HG03095 (cell line): ENCODE measurements at regions not wholly inside any gene's neighbourhood (a gene's known extent, or its start where the extent isn't known, plus 50 kb on each side); places are given as distances from the start of the nearest gene placed in this dataset.
"Not testable (repeated sequence)": the region's sequence is repeated elsewhere in the genome, so short reads cannot be mapped to it uniquely, and the experiment has no call there.

Experiments used
- ATAC-seq: cut with Tn5 transposase; IDR thresholded peaks from one replicate; pipeline ENCODE4 v1.9.1; 2021; ENCODE audit warnings: moderate library complexity; ENCODE audit not compliant: unreplicated experiment

DNA sequence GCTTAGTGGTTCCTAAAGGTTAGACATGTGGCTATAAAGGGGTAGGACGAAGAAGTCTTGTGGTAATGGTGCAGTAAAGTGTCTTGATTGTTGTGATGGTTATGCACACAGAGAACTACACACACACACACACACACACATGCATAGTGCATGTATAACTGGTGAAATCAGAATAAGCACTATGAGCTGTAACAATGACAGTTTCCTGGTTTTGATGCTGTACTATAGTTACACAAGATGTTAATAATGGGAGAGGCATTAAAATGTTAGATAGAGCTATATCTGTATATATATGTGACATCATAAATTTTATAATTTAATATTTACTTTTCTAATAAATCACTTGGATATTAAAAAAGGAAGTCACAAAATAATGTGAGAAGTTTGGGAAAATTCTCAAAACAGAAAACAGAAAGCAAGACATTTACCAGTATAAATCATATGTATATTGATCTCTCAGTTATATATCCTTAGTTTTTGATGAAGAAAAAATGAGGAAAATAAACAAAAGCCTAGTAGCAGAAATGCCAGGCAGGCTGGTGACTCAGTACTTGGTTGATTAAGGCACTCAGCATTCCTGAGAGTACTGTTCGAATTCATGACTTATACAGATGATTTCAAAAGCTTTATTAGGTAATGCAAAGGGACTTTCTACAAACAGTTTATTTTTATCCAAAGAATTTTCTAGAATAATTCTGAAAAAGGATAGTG, 350.5 kb upstream of the DAB2 start:
- ATAC-seq = no peak

- no peak for ATAC-seq
Measured at GRCh38 chr5:39774605-39775004, 349.8 kb upstream of the DAB2 start.

DNA sequence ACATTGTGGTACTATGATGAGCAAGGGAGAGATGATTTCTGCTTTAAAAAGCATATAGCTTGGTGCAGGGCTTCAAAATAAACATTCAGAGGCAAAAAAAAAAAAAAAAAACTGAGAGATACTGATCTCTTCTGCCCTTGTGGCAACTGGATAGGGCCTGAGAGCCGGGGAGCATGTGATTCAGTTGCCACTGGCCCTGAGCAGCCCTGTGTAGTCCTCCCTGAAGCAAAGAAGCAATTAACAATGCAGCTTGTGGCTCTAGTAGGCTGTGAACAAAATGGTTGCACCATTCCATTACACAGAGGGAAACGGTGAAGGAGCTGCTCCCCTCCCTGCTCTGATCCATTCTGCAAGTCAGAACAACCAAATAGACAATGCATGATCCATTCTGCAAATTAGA, 347.5 kb upstream of the DAB2 start:
- no peak for ATAC-seq

GRCh38 chr5:39767916-39768315, 343.1 kb upstream of the DAB2 start:
- ATAC-seq = no peak

DNA sequence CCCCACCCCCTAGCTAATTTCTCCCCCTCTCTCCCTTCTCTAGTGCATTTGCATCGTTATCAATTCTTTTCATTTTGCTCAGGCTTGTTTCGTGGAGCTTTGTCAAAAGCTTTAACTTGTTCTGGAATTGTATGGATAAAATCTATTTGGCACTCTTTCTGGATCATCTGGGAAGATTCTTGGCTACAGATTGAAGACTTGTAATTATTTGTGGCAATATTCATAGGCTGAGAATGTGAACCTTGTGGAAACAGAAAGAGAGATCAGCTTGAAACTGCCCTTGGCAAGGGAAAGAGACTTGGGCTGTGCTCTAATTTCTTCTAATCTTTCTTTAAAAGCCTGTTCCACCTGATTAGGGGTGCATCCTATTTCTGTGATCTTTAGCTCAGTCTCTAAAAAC, 340.6 kb upstream of the DAB2 start:
- no peak for ATAC-seq

- ATAC-seq = no peak
Measured at GRCh38 chr5:39762761-39763160, 338.0 kb upstream of the DAB2 start.

- ATAC-seq = no peak
Measured at GRCh38 chr5:39761199-39761950, 336.6 kb upstream of the DAB2 start.

DNA sequence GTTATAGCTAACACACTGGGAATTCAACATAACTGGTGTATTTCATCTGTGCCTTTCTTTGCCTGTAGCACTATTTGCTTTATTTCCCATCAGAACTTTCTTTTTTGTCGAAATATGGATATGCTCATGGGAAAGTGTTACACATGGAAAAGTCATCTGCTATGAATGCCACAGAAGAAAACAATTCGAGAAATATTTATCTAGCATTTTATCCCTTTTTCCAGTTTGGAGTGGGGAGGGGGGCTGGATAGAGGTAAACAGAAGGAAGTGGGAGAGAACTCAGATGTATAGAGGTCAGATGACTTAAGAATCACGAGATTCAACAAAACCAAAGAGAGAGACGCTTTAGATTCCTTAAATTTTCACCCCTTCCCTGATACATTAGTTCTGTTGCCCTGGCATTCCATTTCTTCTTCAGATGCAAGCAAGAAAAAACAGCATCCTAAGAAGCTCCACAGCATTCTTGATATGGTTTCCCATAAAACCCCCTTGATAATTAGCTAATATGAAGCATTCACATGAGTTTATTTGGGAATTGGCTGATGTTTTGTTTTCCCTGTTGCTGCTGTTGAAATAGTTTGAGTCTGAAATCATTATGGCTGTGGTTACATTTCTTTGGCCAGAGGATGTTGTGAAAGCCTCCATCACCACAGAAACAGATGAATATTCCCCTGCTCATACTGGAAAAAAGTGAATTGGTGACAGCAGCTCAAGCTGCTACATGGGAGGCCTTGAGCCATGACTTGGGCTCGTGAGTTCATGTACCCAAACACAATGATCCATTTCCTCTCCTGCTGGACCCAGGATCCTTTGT, 335.8 kb upstream of the DAB2 start:
- no peak for ATAC-seq

DNA sequence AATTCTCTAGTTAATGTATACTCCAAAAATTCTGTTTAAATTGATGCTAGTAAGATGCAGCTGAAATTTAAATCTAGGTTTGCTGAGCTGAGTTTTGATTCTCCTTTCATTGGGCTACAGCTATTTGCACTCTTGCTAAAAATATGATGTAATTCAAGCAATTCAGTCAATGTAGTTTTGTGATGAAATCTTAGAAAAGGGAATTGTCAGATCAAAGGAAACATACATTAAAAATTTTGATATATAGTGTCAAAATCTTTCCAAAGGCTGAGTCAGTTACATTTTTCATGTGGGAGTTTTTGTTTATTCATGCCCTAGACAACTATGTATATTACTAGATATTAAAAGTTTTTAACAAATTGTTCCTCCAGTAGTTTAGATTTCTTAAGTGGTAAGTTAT, 334.9 kb upstream of the DAB2 start:
- ATAC-seq = no peak

- no peak for ATAC-seq
Measured at GRCh38 chr5:39758426-39758825, 333.6 kb upstream of the DAB2 start.

DNA sequence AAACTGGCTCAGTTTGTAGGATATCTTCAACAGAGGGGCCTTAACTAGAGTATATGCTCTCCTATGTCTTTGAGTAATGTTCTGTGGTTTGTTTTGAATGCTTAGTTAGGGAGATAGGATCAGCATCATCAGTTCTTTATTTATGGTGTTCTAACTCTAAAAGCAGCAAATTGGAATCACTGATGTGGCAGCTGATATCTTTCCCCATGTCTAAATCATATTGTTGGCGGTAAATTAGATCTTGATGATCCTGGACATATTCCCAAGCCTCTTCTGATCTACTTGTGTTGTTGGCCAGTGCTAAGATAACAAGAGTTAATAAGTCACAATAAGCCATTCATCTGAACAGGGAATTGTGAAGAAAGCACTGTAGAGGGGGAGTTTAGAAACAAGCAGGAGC, 332.4 kb upstream of the DAB2 start:
- ATAC-seq = no peak

DNA sequence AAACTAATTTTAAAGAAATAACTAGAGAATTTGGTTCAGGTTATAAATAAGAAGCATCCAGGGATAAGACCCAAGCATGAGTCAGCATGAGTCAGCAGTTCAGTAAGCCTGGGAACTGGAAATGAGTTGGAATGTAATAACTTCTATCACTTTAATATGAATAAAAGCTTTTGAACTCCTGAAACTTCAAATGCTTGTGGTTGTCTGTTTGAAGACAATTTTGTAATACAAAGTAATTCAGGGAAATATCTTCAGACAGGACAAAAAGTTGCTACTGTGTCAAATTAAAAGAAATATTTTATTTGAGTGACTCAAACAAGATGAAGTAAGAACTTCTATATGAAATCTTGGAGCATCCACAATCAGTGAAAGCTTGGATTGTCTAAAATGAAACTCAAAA, 331.2 kb upstream of the DAB2 start:
- no peak for ATAC-seq

GRCh38 chr5:39755452-39755851, 330.7 kb upstream of the DAB2 start:
- ATAC-seq = no peak

DNA sequence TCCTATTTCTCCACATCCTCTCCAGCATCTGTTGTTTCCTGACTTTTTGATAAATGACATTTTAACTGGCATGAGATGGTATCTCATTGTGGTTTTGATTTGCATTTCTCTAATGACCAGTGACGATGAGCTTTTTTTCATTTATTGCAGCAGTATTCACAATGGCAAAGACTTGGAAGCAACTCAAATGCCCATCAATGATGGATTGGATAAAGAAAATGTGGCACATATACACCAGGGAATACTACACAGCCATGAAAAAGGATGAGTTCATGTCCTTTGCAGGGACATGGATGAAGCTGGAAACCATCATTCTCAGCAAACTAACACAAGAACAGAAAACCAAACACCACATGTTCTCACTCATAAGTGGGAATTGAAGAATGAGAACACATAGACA, 329.0 kb upstream of the DAB2 start:
- not testable (repeated sequence) for ATAC-seq

GRCh38 chr5:39750661-39751060, 325.9 kb upstream of the DAB2 start:
- no peak for ATAC-seq

GRCh38 chr5:39742916-39743315, 318.1 kb upstream of the DAB2 start:
- ATAC-seq = no peak

DNA sequence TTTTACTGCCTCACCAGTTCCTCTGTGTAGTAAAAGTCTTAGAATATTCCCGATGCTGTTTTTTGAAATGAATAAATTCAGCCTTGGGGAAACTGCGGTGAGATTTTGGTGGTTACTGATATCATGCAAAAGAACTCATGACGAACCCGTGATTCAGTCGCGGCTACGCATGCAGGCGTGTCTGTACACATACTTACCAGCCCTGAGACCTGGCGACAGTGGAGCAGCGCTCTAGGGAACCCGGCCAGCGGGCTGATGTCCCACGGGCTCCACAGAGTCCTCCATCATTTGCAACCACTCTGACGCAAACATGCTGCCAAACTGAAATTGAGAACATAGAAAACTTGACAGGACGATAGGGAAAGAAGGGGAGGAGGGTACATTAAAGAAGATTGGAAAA, 315.6 kb upstream of the DAB2 start:
- no peak for ATAC-seq

DNA sequence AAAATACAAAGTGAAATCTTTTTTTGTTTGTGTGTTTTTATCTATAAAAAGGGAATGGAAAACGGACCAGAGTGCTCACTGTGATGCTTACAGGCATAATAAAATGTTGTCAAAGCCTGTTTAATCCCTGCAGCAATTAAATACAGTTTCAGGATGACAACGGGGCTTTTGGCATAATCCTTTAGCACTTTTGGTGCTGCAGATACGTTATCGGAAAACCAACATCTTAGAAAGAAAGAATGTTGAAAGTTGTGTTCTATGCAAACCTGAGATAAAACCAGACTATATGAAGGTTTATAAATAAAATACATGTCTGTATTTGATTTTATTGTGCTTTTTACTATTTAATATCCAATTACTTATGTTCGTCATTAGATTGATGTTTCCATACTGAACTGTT, 307.4 kb upstream of the DAB2 start:
- no peak for ATAC-seq

GRCh38 chr5:39730699-39731098, 305.9 kb upstream of the DAB2 start:
- ATAC-seq = no peak

GRCh38 chr5:39730006-39730405, 305.2 kb upstream of the DAB2 start:
- ATAC-seq = no peak

GRCh38 chr5:39726467-39726866, 301.7 kb upstream of the DAB2 start:
- ATAC-seq = no peak

DNA sequence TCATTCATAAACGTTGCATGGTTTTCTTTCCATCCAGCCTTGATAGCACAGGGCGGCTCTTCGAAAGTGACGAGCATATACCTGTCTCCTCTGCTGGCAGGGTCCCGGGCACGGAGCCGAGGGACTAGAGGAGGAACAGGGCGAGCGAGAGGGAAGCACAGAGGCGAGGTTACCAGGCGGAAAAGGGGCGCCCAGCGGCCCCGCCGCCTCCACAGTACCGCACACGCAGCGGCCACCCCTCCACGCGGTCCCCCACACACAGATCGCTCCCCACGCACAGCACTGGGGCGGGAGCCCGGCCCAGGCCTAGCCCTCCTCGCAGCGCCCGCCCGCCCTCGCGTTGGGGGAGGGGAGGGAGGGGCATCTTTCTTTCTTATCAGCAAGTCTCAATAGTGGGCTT, 296.6 kb upstream of the DAB2 start:
- ATAC-seq = no peak
